DMS79 treated with DMSO at 0.1 percent for 48 hours (cell line): ENCODE measurements at regions not wholly inside any gene's neighbourhood (a gene's known extent, or its start where the extent isn't known, plus 50 kb on each side); places are given as distances from the start of the nearest gene placed in this dataset.

ENCODE experiments used
- DNase-seq: peaks from one replicate; lab custom pipeline; 2025; lab: John Stamatoyannopoulos, UW

GRCh38 chr2:220855296-220855695, 716.8 kb downstream of the EPHA4 start:
- peak; percentile 23 for DNase-seq

DNA sequence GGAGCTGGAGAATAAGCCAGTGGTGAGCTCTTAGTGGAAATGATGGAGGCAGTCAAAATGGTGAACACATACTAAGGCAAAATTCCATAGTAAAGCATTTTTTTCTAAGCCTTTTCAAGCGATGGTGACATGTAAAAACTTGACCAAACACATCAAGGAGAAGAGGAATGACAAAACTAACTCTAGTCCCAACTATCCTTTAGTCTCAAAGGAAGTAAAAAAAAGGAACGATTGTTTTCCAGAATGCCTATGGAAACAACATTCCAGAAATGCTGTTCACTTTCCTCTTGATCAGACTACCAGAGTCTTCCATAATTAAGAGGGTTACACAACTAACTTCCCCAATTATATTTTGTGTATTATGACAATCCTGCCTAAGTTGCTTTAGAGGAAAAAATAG, 715.6 kb downstream of the EPHA4 start:
- DNase-seq = no peak

GRCh38 chr2:220857368-220857767, 714.7 kb downstream of the EPHA4 start:
- DNase-seq = no peak

GRCh38 chr2:220858101-220858500, 714.0 kb downstream of the EPHA4 start:
- no peak for DNase-seq

DNA sequence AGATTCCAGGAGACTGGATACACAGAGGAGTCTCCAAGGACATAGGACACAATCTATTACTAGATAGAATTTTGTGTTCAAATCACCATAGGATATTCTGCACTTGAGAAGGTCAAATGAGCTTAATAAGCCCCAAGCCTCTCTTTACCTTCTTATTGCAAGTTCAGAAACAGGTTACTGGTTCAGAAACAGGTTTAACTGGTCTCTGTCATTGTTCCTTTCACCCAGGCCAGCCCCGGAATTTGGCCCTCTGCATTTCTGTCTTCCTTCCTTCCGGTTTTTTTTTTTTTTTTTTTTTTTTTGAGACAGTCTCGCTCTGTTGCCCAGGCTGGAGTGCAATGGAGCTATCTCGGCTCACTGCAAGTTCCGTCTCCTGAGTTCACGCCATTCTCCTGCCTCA, 700.2 kb downstream of the EPHA4 start:
- no peak for DNase-seq

- DNase-seq = no peak
These were observed 695.9 kb downstream of the EPHA4 start for GRCh38 chr2:220876080-220876824.

DNA sequence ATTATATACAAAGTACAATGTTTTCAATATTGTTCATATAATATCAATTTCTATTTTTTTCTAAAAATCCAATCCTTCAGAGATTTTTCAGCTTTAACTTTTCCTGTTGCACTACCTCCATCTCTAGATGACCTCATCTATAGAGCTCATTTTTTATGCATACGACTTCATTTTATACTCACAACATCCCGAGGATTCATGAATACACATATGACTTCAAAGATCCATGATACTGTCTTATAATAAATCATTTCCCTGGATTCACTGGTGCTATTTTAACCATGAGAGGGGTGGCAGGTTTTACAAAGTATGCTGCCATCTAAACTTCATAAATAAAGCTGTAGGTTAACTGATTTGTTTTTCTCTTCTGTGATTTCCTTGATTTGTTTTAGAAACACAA, 694.6 kb downstream of the EPHA4 start:
- no peak for DNase-seq

- no peak for DNase-seq
These were observed 694.2 kb downstream of the EPHA4 start for GRCh38 chr2:220877897-220878296.

GRCh38 chr2:220880623-220881596, 691.2 kb downstream of the EPHA4 start:
- DNase-seq = no peak

GRCh38 chr2:220882507-220882906, 689.6 kb downstream of the EPHA4 start:
- no peak for DNase-seq

GRCh38 chr2:220885593-220885992, 686.5 kb downstream of the EPHA4 start:
- no peak for DNase-seq

DNA sequence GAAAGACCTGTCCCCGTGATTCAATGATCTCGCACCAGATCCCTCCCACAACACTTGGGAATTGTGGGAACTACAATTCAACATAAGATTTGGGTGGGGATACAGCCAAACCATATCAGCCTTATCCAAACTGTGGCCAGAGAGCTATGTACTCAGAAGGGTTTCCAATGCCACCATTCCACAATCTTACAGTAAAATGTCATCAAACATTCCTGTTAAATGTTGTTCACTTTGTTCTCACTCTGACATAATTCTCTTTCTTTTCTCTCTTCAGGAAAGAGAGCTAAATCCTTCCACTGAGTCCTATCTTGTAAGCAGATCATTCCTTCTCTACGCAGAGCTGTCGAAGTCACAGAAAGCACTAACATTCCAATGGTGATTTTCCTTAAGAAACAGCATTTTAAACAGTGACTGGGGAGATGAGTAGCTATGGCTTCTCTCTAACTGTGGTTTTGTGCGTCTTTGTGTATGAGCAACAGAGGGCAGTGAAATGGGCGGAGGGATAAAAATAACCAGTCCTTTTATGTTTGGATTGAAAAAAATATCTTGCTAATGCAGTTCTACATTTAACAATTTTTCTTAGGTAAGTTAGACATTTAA, 684.7 kb downstream of the EPHA4 start:
- no peak for DNase-seq

GRCh38 chr2:220887876-220888275, 684.2 kb downstream of the EPHA4 start:
- DNase-seq = no peak

DNA sequence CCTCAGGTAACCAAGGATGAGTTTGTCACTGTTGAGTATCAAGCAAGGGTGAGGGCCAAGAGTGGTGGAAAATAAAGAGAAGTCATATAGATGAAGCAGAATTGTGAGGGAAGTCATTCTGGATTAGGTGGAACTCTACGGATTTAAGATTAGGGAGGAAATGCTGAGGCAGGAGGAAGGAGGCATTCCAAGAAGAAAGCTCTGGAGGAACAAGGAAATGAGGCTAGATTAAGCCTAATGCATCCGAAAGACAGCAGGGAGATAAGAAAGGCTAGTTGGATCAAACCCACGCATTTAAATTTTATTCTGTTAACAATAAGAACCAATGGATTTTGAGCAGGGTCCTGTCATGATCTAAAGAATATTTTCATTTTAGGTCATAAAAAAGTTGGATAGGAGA, 681.2 kb downstream of the EPHA4 start:
- DNase-seq = no peak

DNA sequence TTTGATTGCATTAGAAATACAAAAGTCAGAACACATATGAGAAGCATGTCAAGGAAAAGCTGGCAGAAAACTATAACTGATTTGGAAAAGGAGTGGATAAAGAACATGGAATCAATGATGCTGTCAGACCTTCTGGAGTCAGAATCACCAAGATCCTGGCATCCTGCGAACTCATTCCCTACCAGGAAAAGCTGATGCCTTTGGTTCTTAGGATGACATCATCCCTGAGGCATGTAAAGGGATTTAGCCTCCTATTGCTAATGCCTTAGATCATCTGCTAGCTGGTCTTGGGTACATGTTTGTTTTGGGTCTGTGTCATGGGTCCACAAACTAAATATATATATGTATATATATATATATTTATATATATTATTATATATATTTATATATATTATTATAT, 680.7 kb downstream of the EPHA4 start:
- DNase-seq = no peak

DNA sequence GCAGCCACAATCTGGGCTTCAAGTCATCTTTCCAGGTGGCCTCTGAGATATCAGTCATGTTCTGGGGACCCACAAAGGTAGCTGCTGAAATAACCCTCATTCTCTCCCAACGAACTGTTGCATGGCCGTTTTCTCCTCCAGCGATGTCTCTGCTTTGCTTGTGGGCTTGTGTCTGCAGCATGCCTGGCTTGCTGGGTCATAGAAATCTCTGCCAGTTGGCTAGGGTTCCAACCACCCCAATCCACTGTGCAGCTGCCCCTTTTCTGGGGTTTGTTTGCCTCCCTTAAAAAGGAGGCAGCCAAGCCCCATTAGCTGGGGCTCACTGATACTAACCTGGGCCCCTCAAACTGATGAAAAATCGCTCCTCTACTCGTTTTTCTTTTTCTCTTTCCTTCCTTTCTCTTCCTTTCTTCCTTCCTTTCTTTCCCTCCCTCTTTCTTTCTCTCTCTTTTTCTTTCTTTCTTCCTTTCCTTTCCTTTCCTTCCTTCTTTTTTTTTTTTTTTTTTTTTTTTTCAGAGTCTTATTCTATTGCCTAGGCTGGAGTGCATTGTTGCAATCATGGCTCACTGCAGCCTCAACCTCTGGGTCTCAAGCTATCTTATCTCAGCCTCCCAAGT, 680.0 kb downstream of the EPHA4 start:
- DNase-seq = no peak

DNA sequence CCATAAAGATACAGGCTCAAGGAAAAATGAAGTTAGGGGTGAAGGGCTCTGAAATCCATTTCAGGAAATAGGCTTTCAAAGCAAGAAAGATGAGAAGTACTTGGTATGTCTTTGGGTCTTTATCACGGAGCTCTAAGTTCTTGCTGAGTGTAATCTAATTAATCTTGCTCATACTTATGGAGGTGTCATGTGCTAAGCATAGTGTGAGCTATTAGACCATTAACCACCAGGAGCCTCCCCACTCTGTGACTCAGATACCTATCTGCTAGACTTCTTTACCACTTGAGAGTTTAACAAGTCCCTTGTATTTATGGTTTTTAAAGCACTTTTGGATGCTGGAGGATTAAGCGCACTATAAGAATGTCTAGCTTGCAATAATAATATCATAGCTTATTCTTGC, 678.7 kb downstream of the EPHA4 start:
- no peak for DNase-seq

DNA sequence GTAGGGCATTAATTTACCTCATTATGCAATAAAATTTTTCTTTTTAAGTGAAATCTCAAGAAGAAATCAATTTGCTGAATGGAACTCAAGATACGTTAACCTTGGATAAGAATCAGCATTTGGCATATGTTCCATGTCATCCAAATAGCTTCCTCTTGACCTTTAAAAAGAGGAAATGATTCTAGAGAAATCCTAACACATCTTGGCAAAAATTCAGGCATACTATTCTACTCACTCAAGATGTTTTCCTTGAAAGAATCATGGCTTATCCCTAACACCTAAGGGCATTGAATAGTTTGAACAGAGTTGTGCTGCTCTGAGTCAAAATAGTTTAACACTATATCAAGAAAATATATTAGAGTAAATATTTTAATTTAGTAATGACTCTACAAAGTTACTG, 678.0 kb downstream of the EPHA4 start:
- no peak for DNase-seq

DNA sequence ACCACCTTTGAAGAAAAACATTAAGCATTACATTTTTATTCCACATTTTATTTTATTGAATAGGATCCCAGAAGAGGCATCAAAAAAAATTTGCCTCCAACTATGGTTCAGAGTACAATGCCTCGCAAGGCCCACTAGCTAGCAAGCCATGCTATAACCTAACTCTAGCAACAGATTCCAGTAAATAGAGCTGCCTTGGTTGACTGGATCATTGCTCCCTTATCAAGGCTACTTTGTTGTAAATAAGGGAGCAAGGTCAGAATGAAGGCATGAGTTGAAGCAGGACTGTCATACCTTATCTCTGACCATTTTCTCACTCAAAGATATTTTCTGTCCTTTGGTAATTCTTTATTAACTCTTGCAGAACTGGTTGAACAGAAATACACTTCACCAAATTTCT, 672.6 kb downstream of the EPHA4 start:
- no peak for DNase-seq

- no peak for DNase-seq
These were observed 668.1 kb downstream of the EPHA4 start for GRCh38 chr2:220904015-220904414.

DNA sequence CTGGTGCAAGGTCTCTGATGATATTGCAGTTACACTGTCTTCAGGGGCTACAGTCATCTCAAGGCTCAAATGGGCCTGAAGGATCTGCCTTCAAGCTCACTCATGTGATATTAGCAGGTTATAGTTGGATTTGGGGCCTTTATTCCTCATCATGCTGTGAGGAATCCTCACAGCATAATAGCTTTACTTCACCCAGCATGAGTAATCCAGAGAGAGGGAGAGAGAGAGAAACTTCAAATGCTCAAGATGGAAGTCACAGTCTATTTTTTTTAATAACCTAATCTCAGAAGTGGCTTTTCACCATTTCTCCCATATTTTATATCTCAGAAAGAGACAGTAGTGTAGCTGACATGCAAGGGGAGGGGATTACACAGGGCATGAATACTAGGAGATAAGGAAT, 658.7 kb downstream of the EPHA4 start:
- DNase-seq = no peak

GRCh38 chr2:220915092-220915623, 656.9 kb downstream of the EPHA4 start:
- DNase-seq = no peak
